OCI-LY3 (cell line): ENCODE measurements at regions not wholly inside any gene's neighbourhood (a gene's known extent, or its start where the extent isn't known, plus 50 kb on each side); places are given as distances from the start of the nearest gene placed in this dataset.

Experiments
- H2AFZ ChIP-seq: fragments of 200-600, 300-600 bp; shearing (Covaris generic); 2 replicates; pipeline ENCODE4 v1.6.0; 2014; ENCODE audit warnings: antibody characterized with exemption, low read depth, low read length
- H3K27ac ChIP-seq: fragments of 200-600, 300-600 bp; sonication (generic); 2 replicates; pipeline ENCODE4 v1.5.1; 2014; ENCODE audit warnings: mild to moderate bottlenecking, low read length, moderate library complexity, mixed read lengths
- H3K27me3 ChIP-seq: fragments of 200-600, 300-600 bp; sonication (generic); 2 replicates; pipeline ENCODE4 v1.6.1; 2014; ENCODE audit warnings: low read depth, low read length, mixed read lengths
- H3K36me3 ChIP-seq: fragments of 200-600, 300-600 bp; sonication (generic); replicated peaks from 2 replicates; pipeline ENCODE3; 2014; ENCODE audit warnings: low read depth, low read length, mixed read lengths
- H3K4me1 ChIP-seq: fragments of 300-600, 200-600 bp; sonication (generic); 2 replicates; pipeline ENCODE4 v1.6.1; 2014; ENCODE audit warnings: low read length, mixed read lengths
- H3K4me2 ChIP-seq: fragments of 200-600, 300-600 bp; sonication (generic); 2 replicates; pipeline ENCODE4 v1.6.1; 2014; ENCODE audit warnings: low read length, mixed read lengths
- H3K4me3 ChIP-seq: fragments of 300-600, 200-600 bp; sonication (generic); 2 replicates; pipeline ENCODE4 v1.5.1; 2014; ENCODE audit warnings: antibody characterized with exemption, mild to moderate bottlenecking, low read length, moderate library complexity
- H3K79me2 ChIP-seq: fragments of 300-600, 200-600 bp; shearing (Covaris generic); 2 replicates; pipeline ENCODE4 v1.6.1; 2014; ENCODE audit warnings: mild to moderate bottlenecking, low read length, mixed read lengths
- H3K9ac ChIP-seq: fragments of 300-600, 200-600 bp; shearing (Covaris generic); 2 replicates; pipeline ENCODE4 v1.6.0; 2014; ENCODE audit warnings: mild to moderate bottlenecking, low read length, moderate library complexity
- H3K9me3 ChIP-seq: fragments of 200-600, 300-600 bp; shearing (Covaris generic); 2 replicates; pipeline ENCODE4 v1.6.1; 2014; ENCODE audit warnings: low read length, mixed read lengths; ENCODE audit not compliant: insufficient read depth
- H4K20me1 ChIP-seq: fragments of 200-600, 300-600 bp; sonication (generic); 2 replicates; pipeline ENCODE4 v1.6.1; 2016; ENCODE audit warnings: low read length, mixed read lengths; ENCODE audit not compliant: insufficient read depth
- EZH2phosphoT487 ChIP-seq: fragments of 200-600 bp; shearing (Covaris generic); IDR thresholded peaks from 2 replicates; pipeline ENCODE4 v1.6.1; 2018; ENCODE audit warnings: antibody characterized with exemption, mixed run types, low read depth
- TF ChIP-seq, protein P1 (sequence below): fragments of 200-600, 300-600 bp; sonication (generic); IDR thresholded peaks from 2 replicates; pipeline ENCODE4 v1.5.1; 2014; ENCODE audit warnings: antibody characterized with exemption, low read length, low read depth

DNA sequence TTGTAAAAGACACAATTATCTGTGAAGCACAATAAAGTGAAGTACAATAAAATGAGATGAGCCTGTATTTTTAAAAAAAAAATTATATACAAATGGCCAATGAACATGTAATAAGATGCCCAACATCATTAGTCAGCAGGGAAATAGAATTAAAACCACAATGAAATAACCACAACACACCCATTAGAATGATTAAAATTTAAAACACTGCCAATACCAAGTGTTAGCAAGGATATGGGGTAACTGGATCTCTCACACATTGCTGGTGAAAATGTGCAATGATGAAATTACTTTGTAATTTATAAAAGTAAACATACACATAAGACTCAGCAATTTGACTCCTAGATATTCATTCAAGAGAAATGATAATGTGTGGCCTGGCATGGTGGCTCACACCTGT lies 62.8 kb downstream of the SHOC1 start:
- H4K20me1 ChIP-seq, result no peaks in the 10 kb centered on the region
- no peaks in the 10 kb centered on the region for H3K4me1 ChIP-seq
- no peak for TF ChIP-seq EZH2phosphoT487
- TF ChIP-seq, protein P1, sequence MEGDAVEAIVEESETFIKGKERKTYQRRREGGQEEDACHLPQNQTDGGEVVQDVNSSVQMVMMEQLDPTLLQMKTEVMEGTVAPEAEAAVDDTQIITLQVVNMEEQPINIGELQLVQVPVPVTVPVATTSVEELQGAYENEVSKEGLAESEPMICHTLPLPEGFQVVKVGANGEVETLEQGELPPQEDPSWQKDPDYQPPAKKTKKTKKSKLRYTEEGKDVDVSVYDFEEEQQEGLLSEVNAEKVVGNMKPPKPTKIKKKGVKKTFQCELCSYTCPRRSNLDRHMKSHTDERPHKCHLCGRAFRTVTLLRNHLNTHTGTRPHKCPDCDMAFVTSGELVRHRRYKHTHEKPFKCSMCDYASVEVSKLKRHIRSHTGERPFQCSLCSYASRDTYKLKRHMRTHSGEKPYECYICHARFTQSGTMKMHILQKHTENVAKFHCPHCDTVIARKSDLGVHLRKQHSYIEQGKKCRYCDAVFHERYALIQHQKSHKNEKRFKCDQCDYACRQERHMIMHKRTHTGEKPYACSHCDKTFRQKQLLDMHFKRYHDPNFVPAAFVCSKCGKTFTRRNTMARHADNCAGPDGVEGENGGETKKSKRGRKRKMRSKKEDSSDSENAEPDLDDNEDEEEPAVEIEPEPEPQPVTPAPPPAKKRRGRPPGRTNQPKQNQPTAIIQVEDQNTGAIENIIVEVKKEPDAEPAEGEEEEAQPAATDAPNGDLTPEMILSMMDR, result no peak
- H3K79me2 ChIP-seq, result no peaks in the 10 kb centered on the region
- peaks cover 4% of the 10 kb centered on the region for H3K36me3 ChIP-seq
- no peak overlapping the region for H2AFZ ChIP-seq
- no peak overlapping the region for H3K9ac ChIP-seq
- no peak overlapping the region for H3K4me2 ChIP-seq
- no peak overlapping the region for H3K27ac ChIP-seq
- peaks cover 14% of the 10 kb centered on the region; the same call in 1 of the 2 replicates for H3K9me3 ChIP-seq
- no peaks in the 10 kb centered on the region for H3K27me3 ChIP-seq
- H3K4me3 ChIP-seq, result no peak overlapping the region

DNA sequence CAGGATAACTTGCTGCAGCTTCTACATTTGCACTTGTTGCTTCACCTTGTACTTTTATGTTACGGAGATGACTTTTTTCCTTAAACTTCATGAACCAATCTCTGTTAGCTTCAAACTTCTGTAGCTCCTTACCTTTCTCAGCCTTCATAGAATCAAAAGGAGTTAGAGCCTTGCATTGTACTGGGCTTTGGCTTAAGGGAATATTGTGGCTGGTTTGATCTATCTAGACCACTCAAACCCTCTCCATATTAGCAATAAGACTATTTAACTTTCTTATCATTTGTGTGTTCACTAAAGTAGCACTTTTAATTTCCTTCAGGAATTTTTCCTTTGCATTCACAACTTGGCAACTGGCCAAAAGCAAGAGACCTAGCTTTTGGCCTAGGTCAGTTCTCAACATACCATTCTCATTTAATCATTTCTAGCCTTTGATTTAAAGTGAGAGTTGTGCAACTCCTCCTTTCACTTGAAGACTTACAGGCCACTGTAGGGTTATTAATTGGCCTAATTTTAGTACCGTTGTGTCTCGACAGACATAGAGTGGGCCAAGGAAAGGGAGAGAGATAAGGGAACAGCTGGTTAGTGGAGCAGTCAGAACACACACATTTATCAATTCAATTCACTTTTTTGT lies 63.7 kb downstream of the SHOC1 start:
- H2AFZ ChIP-seq, result no peak overlapping the region
- peaks cover 4% of the 10 kb centered on the region for H3K36me3 ChIP-seq
- peaks cover 6% of the 10 kb centered on the region; the same call in 1 of the 2 replicates for H3K9me3 ChIP-seq
- H3K4me1 ChIP-seq, result no peaks in the 10 kb centered on the region
- H3K27ac ChIP-seq, result no peak overlapping the region
- H3K4me3 ChIP-seq, result no peak overlapping the region
- no peak overlapping the region for H3K4me2 ChIP-seq
- H3K27me3 ChIP-seq, result no peaks in the 10 kb centered on the region
- TF ChIP-seq, protein P1, result no peak
- TF ChIP-seq EZH2phosphoT487, result no peak
- no peaks in the 10 kb centered on the region for H4K20me1 ChIP-seq
- no peaks in the 10 kb centered on the region for H3K79me2 ChIP-seq
- no peak overlapping the region for H3K9ac ChIP-seq

DNA sequence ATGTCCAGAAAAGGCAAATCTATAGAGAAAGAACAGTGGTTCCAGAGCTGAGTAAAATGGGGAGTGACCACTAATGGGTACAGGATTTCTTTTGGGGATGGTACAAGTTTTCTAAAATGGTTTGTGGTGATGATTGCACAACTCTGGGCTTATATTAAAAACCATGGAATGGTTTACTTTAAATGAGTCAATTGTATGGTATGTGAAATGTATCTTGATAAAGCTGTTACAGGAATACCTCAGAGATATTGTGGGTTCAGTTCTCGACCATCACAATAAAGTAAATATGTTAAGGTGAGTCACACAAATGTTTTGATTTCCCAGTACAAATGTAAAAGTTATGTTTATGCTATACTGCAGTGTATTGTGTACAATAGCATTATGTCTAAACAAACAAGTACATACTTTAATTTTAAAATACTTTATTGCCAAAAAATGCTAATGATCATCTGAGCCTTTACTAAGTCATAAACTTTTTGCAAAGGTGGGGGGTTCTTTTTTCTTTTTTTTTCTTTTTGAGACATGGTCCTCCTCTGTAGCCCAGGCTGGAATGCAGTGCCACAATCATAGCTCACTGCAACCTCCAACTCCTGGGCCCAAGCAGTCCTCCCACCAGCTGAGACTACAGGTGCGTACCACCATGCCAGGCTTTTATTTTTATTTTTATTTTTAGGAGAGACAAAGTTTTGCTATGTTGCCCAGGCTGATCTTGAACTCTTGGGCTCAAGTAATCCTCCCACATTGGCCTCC lies 65.9 kb downstream of the SHOC1 start:
- Histone ChIP-seq H3K79me2 (no peaks in the 10 kb centered on the region), H3K36me3 (peaks cover 4% of the 10 kb centered on the region), H3K27ac (no peak overlapping the region), H3K27me3 (no peaks in the 10 kb centered on the region), H3K4me3 (no peak overlapping the region), H3K9me3 (peaks cover 5% of the 10 kb centered on the region; the same call in 1 of the 2 replicates), H3K4me1 (no peaks in the 10 kb centered on the region), H3K4me2 (no peak overlapping the region), H2AFZ (no peak overlapping the region), H3K9ac (no peak overlapping the region), H4K20me1 (no peaks in the 10 kb centered on the region)
- no peak for TF ChIP-seq EZH2phosphoT487
- TF ChIP-seq, protein P1, result no peak

DNA sequence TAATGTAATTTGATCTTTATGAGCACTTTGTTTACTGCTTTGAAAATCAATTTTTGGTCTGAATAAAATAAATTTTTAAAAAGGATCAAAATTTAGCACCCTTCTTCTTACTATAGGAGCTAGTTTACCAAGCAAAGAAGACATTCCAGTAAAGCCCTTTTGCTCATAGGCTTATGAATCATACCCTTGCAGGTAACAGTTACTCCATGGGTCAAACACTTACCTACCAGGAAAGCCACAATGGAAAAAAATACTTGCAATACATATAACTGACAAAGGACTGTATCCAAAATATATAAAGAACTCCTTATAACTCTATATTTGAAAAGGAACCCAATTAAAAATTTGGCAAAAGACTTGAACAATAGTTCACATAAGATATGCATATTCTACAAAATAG lies 66.6 kb downstream of the SHOC1 start:
- no peak overlapping the region for H3K4me2 ChIP-seq
- no peak overlapping the region for H3K27ac ChIP-seq
- H3K36me3 ChIP-seq, result peaks cover 4% of the 10 kb centered on the region

More for the DNA sequence above, 66.6 kb downstream of the SHOC1 start:
- Histone ChIP-seq H4K20me1 (no peaks in the 10 kb centered on the region), H2AFZ (no peak overlapping the region), H3K27me3 (no peaks in the 10 kb centered on the region), H3K4me3 (no peak overlapping the region), H3K9me3 (peaks cover 5% of the 10 kb centered on the region; the same call in 1 of the 2 replicates), H3K79me2 (no peaks in the 10 kb centered on the region), H3K4me1 (no peaks in the 10 kb centered on the region), H3K9ac (no peak overlapping the region)
- TF ChIP-seq, protein P1, result no peak
- no peak for TF ChIP-seq EZH2phosphoT487
